HG03354 (cell line): ENCODE measurements at regions not wholly inside any gene's neighbourhood (a gene's known extent, or its start where the extent isn't known, plus 50 kb on each side); places are given as distances from the start of the nearest gene placed in this dataset.
"Not testable (repeated sequence)": the region's sequence is repeated elsewhere in the genome, so short reads cannot be mapped to it uniquely, and the experiment has no call there.

Source experiments
- ATAC-seq: cut with Tn5 transposase; IDR thresholded peaks from one replicate; pipeline ENCODE4 v1.9.1; 2021; ENCODE audit warnings: mild to moderate bottlenecking; ENCODE audit not compliant: unreplicated experiment, poor library complexity, severe bottlenecking

DNA sequence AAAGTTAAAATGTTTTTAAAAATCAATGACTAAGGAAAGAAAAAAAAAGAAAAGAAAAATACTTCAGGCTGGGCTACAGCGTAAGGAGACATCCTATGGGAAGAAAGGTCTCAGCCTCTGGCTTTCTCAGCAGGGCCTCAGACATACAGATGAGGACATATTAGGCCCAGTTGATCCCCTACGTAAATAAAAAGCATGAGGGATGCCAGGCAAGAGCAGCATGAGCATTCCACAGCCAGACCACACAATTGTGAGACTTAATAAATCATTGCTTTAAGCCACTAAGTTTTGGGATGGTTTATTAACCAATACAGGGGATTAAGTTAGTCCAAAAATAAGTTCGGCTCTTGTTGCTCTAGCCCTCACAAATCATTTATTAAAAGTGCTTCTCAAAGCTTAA, 394.1 kb upstream of the NECTIN3 start:
- no peak for ATAC-seq

- ATAC-seq, result no peak
Observed at GRCh38 chr3:110679285-110679684, 392.3 kb upstream of the NECTIN3 start.

DNA sequence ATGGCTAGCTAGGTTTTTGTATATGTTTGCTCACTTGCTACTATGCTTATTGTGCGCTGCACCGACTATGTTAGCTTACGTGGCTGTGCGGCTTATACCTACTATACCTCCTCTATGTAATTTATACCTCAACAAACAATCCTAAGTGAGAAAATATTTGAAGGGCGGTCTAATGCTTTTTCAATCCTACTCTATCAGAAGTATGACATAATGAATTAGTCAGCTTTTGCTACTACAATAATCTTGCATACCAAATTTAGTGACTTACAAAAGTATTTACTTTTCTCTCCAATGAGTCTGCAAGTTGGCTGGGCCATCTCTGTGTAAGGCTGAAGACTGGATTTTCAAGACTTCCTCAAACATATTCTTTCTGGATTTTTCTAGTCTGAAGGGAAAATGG, 391.2 kb upstream of the NECTIN3 start:
- ATAC-seq, result no peak

DNA sequence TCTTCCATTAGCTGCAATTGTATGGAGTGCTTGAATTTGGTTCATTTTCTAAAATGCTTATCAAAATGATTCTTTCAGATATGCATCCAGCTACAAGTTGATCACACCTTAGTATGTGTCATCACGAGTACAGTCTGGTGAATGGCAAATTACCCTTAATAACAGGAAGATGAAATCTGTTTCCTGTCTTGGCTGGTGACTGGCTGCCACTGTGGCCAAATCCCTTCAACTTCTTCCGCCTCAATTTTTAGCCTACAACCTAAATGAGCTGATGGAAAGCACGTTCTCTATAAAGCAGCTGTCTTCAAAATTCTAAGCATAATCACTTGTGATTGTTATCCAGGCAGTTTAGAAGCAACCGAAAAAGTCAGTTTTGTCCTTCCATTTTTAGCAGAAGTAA, 387.1 kb upstream of the NECTIN3 start:
- no peak for ATAC-seq

- ATAC-seq, result no peak
Observed at GRCh38 chr3:110685630-110686029, 386.0 kb upstream of the NECTIN3 start.

GRCh38 chr3:110686701-110687100, 384.9 kb upstream of the NECTIN3 start:
- no peak for ATAC-seq

GRCh38 chr3:110687138-110687537, 384.5 kb upstream of the NECTIN3 start:
- ATAC-seq, result no peak

DNA sequence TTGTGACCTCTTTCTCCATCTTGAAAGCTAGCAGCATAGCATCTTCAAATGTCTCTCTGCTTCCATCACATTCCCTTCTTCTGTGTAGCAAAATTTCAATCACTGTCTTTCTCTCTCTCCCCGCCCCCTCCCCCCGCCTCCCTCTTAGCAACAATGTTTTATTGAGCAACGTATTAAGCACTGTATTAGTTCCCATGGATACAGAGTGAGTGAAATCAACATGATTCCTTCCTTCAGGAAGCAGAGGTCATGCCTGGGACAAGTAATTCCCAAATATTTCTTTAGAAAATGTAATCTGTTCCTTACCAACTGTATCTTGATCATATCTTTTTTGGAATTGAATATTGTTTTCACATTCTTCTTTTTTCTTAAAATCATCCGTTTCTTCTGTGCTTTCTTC, 373.7 kb upstream of the NECTIN3 start:
- ATAC-seq, result no peak

DNA sequence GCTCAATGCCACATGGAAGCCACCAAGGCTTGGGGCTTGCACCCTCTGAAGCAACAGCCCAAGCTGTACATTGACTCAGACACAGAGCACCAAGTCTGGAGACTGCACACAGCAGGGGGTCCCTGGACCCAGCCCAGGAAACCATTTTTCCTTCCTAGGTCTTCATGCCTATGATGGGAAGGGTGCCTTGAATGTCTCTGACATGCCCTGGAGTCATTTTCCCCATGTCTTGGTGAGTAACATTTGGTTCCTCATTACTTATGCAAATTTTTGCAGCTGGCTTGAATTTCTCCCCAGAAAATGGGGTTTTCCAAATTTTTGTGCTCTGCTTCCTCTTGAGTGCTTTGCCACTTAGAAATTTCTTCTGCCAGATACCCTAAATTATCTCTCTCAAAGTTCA, 367.3 kb upstream of the NECTIN3 start:
- not testable (repeated sequence) for ATAC-seq

DNA sequence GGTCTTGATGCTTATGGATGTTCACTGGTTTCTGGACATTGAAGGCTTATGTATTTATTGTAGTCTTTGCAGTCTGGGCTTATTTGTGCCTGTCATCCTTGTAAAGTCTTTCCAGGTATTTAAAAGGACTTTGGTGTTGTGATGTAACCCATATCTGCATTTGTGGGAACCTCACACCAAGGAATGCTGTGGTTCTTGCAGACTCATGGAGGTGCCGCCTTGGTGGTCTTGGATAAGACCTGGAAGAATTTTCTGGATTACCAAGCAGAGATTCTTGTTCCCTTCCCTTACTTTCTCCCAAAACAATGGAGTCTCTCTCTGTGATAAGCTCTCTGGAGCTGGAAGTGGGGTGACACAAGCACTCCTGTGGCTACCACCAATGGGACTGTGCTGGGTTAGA, 363.5 kb upstream of the NECTIN3 start:
- no peak for ATAC-seq

DNA sequence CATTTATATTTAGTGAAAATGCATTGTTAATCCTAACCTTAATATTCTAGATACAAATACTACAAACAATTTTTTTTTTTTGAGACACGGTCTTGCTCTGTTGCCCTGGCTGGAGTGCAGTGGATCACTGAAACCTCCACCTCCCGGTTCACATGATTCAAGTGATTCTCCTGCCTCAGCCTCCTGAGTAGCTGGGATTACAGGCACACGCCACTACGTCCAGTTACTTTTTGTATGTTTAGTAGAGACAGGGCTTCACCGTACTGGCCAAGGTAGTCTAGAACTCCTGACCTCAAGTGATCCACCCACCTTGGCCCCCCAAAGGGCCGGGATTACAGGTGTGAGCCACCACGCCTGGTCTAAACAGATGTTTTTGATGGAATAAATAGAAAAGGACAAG, 361.5 kb upstream of the NECTIN3 start:
- no peak for ATAC-seq

DNA sequence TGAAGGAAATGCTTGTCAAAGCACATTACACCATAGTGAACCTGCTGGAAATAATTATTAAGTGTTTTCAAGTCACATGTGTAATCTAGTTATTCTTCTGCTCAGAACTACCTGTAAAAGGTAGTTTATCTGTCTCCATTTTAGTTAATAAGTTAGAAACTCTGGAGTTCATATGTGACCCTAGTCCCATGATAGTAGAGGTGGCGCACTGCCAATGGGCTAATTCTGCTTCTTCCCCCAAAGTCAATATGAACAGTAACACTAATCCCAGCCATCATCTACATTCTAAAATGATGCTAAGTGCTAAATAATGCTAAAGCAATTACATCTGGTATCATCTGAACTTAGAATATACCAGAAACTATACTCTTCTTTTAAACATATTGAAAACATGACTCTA, 361.0 kb upstream of the NECTIN3 start:
- ATAC-seq, result no peak

- ATAC-seq, result no peak
Observed at GRCh38 chr3:110711130-110711832, 360.3 kb upstream of the NECTIN3 start.

DNA sequence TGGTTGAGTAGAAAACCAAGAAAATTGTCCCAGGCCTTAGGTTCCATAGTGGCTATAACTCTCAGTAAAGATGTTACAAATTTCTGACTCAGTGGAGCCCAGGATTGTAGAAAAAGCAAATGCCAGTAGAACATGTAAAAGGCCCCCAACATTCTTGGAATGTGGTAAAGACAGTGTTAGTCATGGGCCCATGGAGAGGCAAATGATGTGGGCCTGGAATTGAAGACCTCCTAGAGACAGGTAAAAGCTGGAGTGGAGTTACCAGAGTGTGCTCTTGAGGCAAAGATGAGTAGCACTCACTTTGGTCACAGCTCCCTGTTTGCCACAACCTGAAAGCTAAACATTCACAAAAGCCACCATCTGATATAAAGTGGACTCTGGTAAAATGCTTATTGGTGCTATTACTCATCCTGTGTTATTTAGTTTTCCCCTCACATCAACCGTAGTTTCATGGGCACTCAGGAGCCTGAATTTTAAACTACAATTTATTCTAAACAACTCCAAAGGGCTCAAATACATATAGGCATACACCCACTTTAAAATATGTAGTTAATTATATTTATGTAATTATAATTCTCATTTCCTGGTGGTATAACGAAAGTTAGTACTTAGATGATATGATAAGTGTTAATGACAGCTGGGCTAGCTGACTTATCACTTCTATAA, 359.6 kb upstream of the NECTIN3 start:
- no peak for ATAC-seq

- ATAC-seq, result no peak
Observed at GRCh38 chr3:110727056-110727455, 344.6 kb upstream of the NECTIN3 start.

- no peak for ATAC-seq
Observed at GRCh38 chr3:110731148-110731547, 340.5 kb upstream of the NECTIN3 start.

GRCh38 chr3:110732420-110732819, 339.2 kb upstream of the NECTIN3 start:
- ATAC-seq, result no peak

DNA sequence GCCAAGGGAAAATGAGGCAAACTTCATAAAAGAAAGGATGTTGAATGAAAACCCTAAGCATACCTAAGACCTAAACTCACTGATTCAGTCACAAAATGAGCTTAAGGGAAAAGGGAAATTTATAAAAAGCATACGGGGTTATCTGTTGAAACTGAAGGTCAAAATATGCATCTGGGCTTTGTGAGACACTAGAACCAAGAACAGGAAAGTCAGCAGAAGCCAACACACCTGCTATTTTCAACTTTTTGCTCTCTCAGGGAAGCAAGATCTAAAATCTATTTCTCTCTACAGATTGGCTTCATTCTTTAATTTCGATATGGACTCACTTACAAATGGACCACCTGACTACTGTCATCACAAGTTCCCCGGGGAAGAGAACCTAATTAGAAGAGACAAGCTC, 338.6 kb upstream of the NECTIN3 start:
- ATAC-seq, result no peak

GRCh38 chr3:110734524-110734923, 337.1 kb upstream of the NECTIN3 start:
- ATAC-seq, result no peak

- ATAC-seq, result peak; percentile 98
Observed at GRCh38 chr3:110736332-110736731, 335.3 kb upstream of the NECTIN3 start.

- ATAC-seq, result no peak
Observed at GRCh38 chr3:110738531-110738930, 333.1 kb upstream of the NECTIN3 start.

DNA sequence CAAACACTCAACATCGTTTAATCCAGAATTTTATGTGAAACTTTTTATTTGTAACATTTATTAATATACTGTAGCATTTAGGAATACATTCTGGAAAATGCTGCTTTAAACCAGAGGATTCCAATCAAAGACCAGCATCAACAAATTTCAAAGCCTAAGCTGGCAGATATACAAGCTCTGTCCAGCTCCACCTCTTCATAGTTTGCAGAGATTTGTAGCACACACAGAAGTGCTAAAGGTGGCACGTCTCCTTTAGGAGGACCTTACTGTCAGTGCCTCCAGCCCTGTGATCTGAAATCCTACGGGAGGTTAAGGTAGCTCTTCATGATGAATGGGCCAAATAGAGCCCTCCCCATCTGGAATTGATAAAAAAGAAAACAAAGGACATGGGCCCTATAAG, 329.7 kb upstream of the NECTIN3 start:
- no peak for ATAC-seq
